ENCODE measurements at regions not wholly inside any gene's neighbourhood (a gene's known extent, or its start where the extent isn't known, plus 50 kb on each side); places are given as distances from the start of the nearest gene placed in this dataset.
"Not testable (repeated sequence)": the region's sequence is repeated elsewhere in the genome, so short reads cannot be mapped to it uniquely, and the experiment has no call there.

GRCh38 chr20:29088472-29088871, 2169.0 kb upstream of the DEFB115 start:
- RAD21 ChIA-PET (ENCODE audit: unreplicated experiment); in situ Hi-C loops (cut with MboI); intact Hi-C loops (cut with micrococcal nuclease; ENCODE audit: unreplicated experiment); H3K36me3 ChIP-seq (ENCODE audit: control insufficient read depth in 2 of 2, insufficient read depth in 2 of 2, low read length in 1 of 2); FAIRE-seq; POLR2A ChIA-PET; H3K4me3 ChIP-seq; H2AFZ ChIP-seq (ENCODE audit: control insufficient read depth, low read depth, low read length); DNase-seq (ENCODE audit: low read depth, low spot score); SMC1A ChIA-PET (ENCODE audit: uncharacterized antibody, unreplicated experiment); CTCF ChIA-PET; H3K27ac ChIP-seq (ENCODE audit: control insufficient read depth, insufficient read depth); H3K4me2 ChIP-seq (ENCODE audit: control insufficient read depth, insufficient read depth); H3K79me2 ChIP-seq (ENCODE audit: control insufficient read depth, insufficient read depth, low read length); H4K20me1 ChIP-seq (ENCODE audit: control insufficient read depth, insufficient read depth); H3K27me3 ChIP-seq (replicated peaks in 1 of 2; ENCODE audit: control insufficient read depth in 2 of 2, insufficient read depth in 2 of 2, low read length in 1 of 2); ATAC-seq; BruUV-seq (replicated peaks); H3K9me3 ChIP-seq (replicated peaks; ENCODE audit: control insufficient read depth, insufficient read depth, low read length); H3K9ac ChIP-seq (ENCODE audit: control insufficient read depth, insufficient read depth, low read length); H3K4me1 ChIP-seq (ENCODE audit: control insufficient read depth, insufficient read depth, low read length): not testable (repeated sequence)
- 22% methylated on average over 2 of the region's 2 CpGs for WGBS (ENCODE audit: insufficient coverage, insufficient replicate concordance, low lambda C conversion rate, missing lambda C conversion rate)

GRCh38 chr20:29089409-29089808, 2168.1 kb upstream of the DEFB115 start:
- DNase-seq (ENCODE audit: low read depth, low spot score); H3K36me3 ChIP-seq (ENCODE audit: control insufficient read depth in 2 of 2, insufficient read depth in 2 of 2, low read length in 1 of 2); H3K4me3 ChIP-seq; POLR2A ChIA-PET; H2AFZ ChIP-seq (ENCODE audit: control insufficient read depth, low read depth, low read length); SMC1A ChIA-PET (ENCODE audit: uncharacterized antibody, unreplicated experiment); H3K4me1 ChIP-seq (ENCODE audit: control insufficient read depth, insufficient read depth, low read length); CTCF ChIA-PET; FAIRE-seq; H3K9me3 ChIP-seq (replicated peaks; ENCODE audit: control insufficient read depth, insufficient read depth, low read length); in situ Hi-C loops (cut with MboI); ATAC-seq; RAD21 ChIA-PET (ENCODE audit: unreplicated experiment); H3K27me3 ChIP-seq (replicated peaks in 1 of 2; ENCODE audit: control insufficient read depth in 2 of 2, insufficient read depth in 2 of 2, low read length in 1 of 2); BruUV-seq (replicated peaks); H4K20me1 ChIP-seq (ENCODE audit: control insufficient read depth, insufficient read depth); intact Hi-C loops (cut with micrococcal nuclease; ENCODE audit: unreplicated experiment); H3K79me2 ChIP-seq (ENCODE audit: control insufficient read depth, insufficient read depth, low read length); H3K9ac ChIP-seq (ENCODE audit: control insufficient read depth, insufficient read depth, low read length); H3K27ac ChIP-seq (ENCODE audit: control insufficient read depth, insufficient read depth); H3K4me2 ChIP-seq (ENCODE audit: control insufficient read depth, insufficient read depth): not testable (repeated sequence)
- WGBS (ENCODE audit: insufficient coverage, insufficient replicate concordance, low lambda C conversion rate, missing lambda C conversion rate): 3% methylated on average over 3 of the region's 3 CpGs

- BruUV-seq (replicated peaks); H3K4me2 ChIP-seq (ENCODE audit: control insufficient read depth, insufficient read depth); H3K36me3 ChIP-seq (ENCODE audit: control insufficient read depth in 2 of 2, insufficient read depth in 2 of 2, low read length in 1 of 2); POLR2A ChIA-PET; H3K9ac ChIP-seq (ENCODE audit: control insufficient read depth, insufficient read depth, low read length); H3K79me2 ChIP-seq (ENCODE audit: control insufficient read depth, insufficient read depth, low read length); H3K4me1 ChIP-seq (ENCODE audit: control insufficient read depth, insufficient read depth, low read length); H3K27me3 ChIP-seq (replicated peaks in 1 of 2; ENCODE audit: control insufficient read depth in 2 of 2, insufficient read depth in 2 of 2, low read length in 1 of 2); CTCF ChIA-PET; H4K20me1 ChIP-seq (ENCODE audit: control insufficient read depth, insufficient read depth); H3K4me3 ChIP-seq; in situ Hi-C loops (cut with MboI); intact Hi-C loops (cut with micrococcal nuclease; ENCODE audit: unreplicated experiment); SMC1A ChIA-PET (ENCODE audit: uncharacterized antibody, unreplicated experiment); DNase-seq (ENCODE audit: low read depth, low spot score); H3K27ac ChIP-seq (ENCODE audit: control insufficient read depth, insufficient read depth); ATAC-seq; RAD21 ChIA-PET (ENCODE audit: unreplicated experiment); H2AFZ ChIP-seq (ENCODE audit: control insufficient read depth, low read depth, low read length); H3K9me3 ChIP-seq (replicated peaks; ENCODE audit: control insufficient read depth, insufficient read depth, low read length); FAIRE-seq: not testable (repeated sequence)
Measured at GRCh38 chr20:29093958-29094357, 2163.5 kb upstream of the DEFB115 start.

GRCh38 chr20:29096695-29097094, 2160.8 kb upstream of the DEFB115 start:
- ATAC-seq; H3K27ac ChIP-seq (ENCODE audit: control insufficient read depth, insufficient read depth); BruUV-seq (replicated peaks); H2AFZ ChIP-seq (ENCODE audit: control insufficient read depth, low read depth, low read length); CTCF ChIA-PET; H3K4me3 ChIP-seq; RAD21 ChIA-PET (ENCODE audit: unreplicated experiment); H3K4me2 ChIP-seq (ENCODE audit: control insufficient read depth, insufficient read depth); H3K9ac ChIP-seq (ENCODE audit: control insufficient read depth, insufficient read depth, low read length); SMC1A ChIA-PET (ENCODE audit: uncharacterized antibody, unreplicated experiment); H3K9me3 ChIP-seq (replicated peaks; ENCODE audit: control insufficient read depth, insufficient read depth, low read length); H3K79me2 ChIP-seq (ENCODE audit: control insufficient read depth, insufficient read depth, low read length); H3K27me3 ChIP-seq (replicated peaks in 1 of 2; ENCODE audit: control insufficient read depth in 2 of 2, insufficient read depth in 2 of 2, low read length in 1 of 2); H3K36me3 ChIP-seq (ENCODE audit: control insufficient read depth in 2 of 2, insufficient read depth in 2 of 2, low read length in 1 of 2); H3K4me1 ChIP-seq (ENCODE audit: control insufficient read depth, insufficient read depth, low read length); DNase-seq (ENCODE audit: low read depth, low spot score); FAIRE-seq; intact Hi-C loops (cut with micrococcal nuclease; ENCODE audit: unreplicated experiment); POLR2A ChIA-PET; H4K20me1 ChIP-seq (ENCODE audit: control insufficient read depth, insufficient read depth); in situ Hi-C loops (cut with MboI): not testable (repeated sequence)
- 0% methylated on average over 1 of the region's 1 CpG for WGBS (ENCODE audit: insufficient coverage, insufficient replicate concordance, low lambda C conversion rate, missing lambda C conversion rate)
